AG04449 (cell line): ENCODE measurements at regions not wholly inside any gene's neighbourhood (a gene's known extent, or its start where the extent isn't known, plus 50 kb on each side); places are given as distances from the start of the nearest gene placed in this dataset.

Experiments used
- CTCF ChIA-PET: fragments of 350-600 bp; formaldehyde crosslinking; extraction: SDS; loops from one replicate; lab custom pipeline; 2021; ENCODE audit warnings: antibody characterized with exemption; lab: Yijun Ruan, JAX
- POLR2A ChIA-PET: fragments of 400-600, 350-600 bp; formaldehyde crosslinking; extraction: SDS; loops from one replicate; lab custom pipeline; 2020; ENCODE audit warnings: antibody characterized with exemption, inconsistent platforms; lab: Yijun Ruan, JAX
- DNase-seq: peaks from one replicate; pipeline ENCODE4 v3.0.0-alpha.2; 2010; ENCODE audit warnings: low read depth, low spot score
- H3K4me3 ChIP-seq: 2 replicates; pipeline ENCODE4 v1.5.1; 2011; ENCODE audit warnings: low read depth, mild to moderate bottlenecking, control low read depth, low read length
- TF ChIP-seq, protein P1 (sequence below): IDR thresholded peaks from one replicate; pipeline ENCODE4 v1.5.1; 2011; ENCODE audit warnings: mild to moderate bottlenecking, moderate library complexity, low read length, control low read depth, inconsistent platforms; ENCODE audit not compliant: insufficient read depth; ENCODE audit errors: missing control alignments

DNA sequence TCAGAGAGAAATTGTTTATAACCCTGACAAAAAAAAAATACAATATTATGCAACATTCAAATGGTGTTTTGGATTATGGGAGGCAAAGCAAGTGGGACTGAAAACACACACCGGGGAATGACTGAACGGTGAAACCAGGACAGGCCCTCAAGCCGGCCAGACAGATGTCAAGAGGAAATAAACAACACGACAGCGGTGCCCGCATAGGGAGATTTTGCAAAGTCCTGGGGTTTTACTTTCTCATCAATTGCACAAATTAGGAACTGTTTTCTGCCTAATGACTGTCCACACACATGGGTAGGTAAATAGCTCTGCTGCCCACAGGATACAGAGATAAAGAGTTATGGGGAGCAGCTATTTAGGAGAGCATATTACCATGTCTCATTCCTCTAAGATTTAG is 134.5 kb downstream of the IRS2 start:
- no peak for DNase-seq
- TF ChIP-seq, protein P1, sequence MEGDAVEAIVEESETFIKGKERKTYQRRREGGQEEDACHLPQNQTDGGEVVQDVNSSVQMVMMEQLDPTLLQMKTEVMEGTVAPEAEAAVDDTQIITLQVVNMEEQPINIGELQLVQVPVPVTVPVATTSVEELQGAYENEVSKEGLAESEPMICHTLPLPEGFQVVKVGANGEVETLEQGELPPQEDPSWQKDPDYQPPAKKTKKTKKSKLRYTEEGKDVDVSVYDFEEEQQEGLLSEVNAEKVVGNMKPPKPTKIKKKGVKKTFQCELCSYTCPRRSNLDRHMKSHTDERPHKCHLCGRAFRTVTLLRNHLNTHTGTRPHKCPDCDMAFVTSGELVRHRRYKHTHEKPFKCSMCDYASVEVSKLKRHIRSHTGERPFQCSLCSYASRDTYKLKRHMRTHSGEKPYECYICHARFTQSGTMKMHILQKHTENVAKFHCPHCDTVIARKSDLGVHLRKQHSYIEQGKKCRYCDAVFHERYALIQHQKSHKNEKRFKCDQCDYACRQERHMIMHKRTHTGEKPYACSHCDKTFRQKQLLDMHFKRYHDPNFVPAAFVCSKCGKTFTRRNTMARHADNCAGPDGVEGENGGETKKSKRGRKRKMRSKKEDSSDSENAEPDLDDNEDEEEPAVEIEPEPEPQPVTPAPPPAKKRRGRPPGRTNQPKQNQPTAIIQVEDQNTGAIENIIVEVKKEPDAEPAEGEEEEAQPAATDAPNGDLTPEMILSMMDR: no peak
- H3K4me3 ChIP-seq: no peak overlapping the region
- POLR2A ChIA-PET: no interaction called here
- CTCF ChIA-PET: no interaction called here

DNA sequence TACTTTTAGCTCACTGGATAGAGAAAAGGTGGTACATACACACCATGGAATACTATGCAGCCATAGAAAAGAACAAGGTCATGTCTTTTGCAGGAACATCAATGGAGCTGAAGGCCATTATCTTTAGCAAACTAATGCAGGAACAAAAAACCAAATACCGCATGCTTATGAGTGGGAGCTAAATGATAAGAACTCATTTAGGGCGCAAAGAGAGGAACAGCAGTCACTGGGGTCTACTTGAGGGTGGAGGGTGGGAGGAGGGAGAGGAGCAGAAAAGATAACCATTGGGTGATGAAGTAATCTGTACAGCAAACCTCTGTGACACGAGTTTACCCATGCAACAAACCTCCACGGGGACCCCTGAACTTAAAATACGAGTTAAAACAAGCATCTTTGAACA is 135.1 kb downstream of the IRS2 start:
- H3K4me3 ChIP-seq: no peak overlapping the region
- POLR2A ChIA-PET: no interaction called here
- TF ChIP-seq, protein P1: no peak
- DNase-seq: no peak
- CTCF ChIA-PET: no interaction called here

DNA sequence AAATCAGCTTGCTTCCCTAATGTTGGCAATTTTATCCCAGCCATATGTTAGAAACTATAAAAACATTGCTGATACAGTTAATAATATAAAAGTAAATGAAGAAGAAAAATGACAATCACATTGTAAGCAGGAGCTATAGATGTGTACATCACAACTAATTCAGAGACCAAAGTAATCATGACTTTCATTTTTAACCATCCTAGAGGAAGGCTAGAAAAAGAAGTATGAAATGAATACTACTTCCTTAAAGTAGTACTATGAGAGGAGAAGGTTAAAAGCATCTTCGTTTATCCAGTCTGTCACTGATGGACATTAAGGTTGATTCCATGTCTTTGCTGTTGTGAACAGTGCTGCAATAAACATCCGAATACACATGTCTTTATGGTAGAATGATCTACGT is 135.5 kb downstream of the IRS2 start:
- CTCF ChIA-PET: no interaction called here
- TF ChIP-seq, protein P1: no peak
- POLR2A ChIA-PET: no interaction called here
- H3K4me3 ChIP-seq: no peak overlapping the region
- no peak for DNase-seq

DNA sequence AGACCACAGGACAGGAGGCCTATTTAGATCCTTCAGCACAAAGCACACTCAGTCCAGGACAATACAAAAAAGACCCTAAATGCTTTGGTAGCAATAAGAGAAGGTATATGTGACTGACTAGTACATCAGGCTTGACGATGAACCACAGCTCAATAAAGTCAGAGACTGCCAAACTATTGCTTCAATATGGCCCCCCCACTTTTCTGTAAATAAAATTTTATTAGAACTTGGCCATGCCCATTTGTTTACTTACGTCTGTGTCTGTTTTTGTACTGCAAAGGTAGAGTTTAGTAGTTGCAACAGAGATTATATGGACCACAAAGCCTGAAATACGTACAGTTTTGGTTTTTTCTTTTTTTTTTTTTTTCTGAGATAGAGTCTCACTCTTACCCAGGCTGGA is 136.7 kb downstream of the IRS2 start:
- no peak for DNase-seq
- ChIA-PET POLR2A (no interaction called here), CTCF (no interaction called here)
- H3K4me3 ChIP-seq: no peak overlapping the region
- TF ChIP-seq, protein P1: no peak

DNA sequence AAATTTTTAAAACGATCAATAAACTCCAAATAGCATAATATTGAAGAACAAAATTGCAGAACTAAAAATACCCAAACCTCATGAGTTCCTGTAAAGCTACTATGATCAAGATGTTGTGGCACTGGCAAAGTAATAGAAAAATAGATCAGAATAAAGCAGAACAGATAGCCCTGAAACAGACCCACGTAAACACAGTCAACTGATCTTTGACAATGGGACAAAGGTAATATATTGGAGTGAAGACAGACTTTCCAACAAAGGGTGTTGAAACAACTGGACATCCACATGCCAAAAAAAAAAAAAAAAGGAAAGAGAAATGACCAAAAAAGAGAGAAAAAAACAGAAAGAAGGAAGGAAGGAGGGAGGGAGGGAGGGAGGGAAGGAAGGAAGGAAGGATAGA is 138.7 kb downstream of the IRS2 start:
- no peak overlapping the region for H3K4me3 ChIP-seq
- ChIA-PET CTCF (no interaction called here), POLR2A (no interaction called here)
- TF ChIP-seq, protein P1: no peak
- no peak for DNase-seq

DNA sequence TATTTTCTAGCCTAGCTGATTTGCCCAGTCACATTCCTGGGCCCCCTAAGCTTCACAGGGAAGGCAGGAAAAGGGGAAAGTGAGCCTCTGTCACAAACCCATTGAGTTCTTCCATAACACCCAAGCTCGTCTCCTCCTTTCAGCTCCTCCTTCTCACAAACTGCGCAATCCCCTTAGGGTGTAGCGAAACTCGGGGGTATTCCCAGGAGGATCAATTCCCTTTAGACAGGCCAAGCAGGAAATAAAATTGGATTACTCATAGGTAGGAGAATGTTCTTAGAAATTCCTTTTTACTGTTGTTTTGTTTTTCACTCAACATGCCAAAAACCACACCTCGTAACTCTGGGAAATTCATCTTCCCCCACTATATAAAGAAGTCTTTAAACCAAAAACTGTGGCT is 139.3 kb downstream of the IRS2 start:
- DNase-seq: no peak
- TF ChIP-seq, protein P1: no peak
- H3K4me3 ChIP-seq: no peak overlapping the region
- ChIA-PET CTCF (no interaction called here), POLR2A (no interaction called here)

DNA sequence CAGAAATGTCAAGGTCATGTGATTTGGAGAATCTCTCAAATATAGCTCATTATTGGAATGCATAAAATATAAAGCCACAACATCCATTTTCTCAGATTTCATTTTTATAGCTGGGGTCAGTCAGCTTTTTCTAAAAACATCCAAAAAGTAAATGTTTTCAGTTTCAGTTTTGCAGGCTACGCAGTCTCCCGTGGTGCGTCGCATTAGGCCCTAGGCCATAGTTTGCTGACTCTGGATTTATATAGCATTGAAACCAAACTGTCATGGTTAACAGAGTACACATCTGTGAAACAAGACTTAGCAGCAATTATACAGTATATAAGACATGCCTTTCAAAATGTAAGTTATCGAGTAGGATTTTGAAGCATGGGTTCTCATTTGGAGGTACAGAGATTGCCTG is 140.0 kb downstream of the IRS2 start:
- ChIA-PET CTCF (no interaction called here), POLR2A (no interaction called here)
- no peak for DNase-seq
- TF ChIP-seq, protein P1: no peak
- no peak overlapping the region for H3K4me3 ChIP-seq
